ENCODE measurements at regions not wholly inside any gene's neighbourhood (a gene's known extent, or its start where the extent isn't known, plus 50 kb on each side); places are given as distances from the start of the nearest gene placed in this dataset.

DNA sequence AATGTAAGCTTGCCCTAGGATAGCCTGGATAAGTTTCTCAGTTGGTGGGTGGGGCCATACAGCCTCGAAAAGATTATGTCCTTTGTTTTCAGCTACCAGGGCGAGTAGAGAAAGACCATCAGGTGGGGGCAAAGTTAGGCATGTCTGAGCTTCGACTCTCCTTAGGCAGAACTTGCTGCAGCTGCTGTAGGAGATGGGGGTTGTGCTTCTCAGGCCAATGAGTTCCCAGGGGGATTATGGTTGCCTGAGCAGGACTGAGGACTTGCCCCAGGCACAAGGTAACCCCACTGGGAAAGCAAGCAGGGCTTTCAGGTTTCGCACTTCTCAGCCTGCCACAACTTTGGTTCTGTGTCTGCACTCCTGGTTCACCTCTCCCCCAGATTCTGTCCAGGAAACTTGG lies 173.4 kb upstream of the SESN3 start:
- WGBS (ENCODE audit: insufficient coverage), result 81% methylated on average over 4 of the region's 4 CpGs
- H3K4me3 ChIP-seq (ENCODE audit: low read length), result no peak overlapping the region
- DNase-seq, result no peak
- intact Hi-C loops (cut with micrococcal nuclease), result no loop called here
- H3K27me3 Mint-ChIP-seq (ENCODE audit: low read depth in 2 of 2), result peaks cover 0 to 8% of the 10 kb centered on the region in 2 donors
- H3K27ac Mint-ChIP-seq, result no peak overlapping the region
- ATAC-seq, result no peak
- H3K27ac ChIP-seq (ENCODE audit: low read length), result no peak overlapping the region
- no peak overlapping the region for H3K4me3 Mint-ChIP-seq
- no peaks in the 10 kb centered on the region for H3K36me3 Mint-ChIP-seq
- peaks cover 0 to 2% of the 10 kb centered on the region in 2 donors for H3K9me3 Mint-ChIP-seq
- no peaks in the 10 kb centered on the region for H3K4me1 ChIP-seq (ENCODE audit: control insufficient read depth, insufficient read depth, low read length)
- no peaks in the 10 kb centered on the region for H3K27me3 ChIP-seq (ENCODE audit: control insufficient read depth, insufficient read depth, low read length)
- H3K9me3 ChIP-seq (ENCODE audit: control insufficient read depth, insufficient read depth, low read length), result no peaks in the 10 kb centered on the region
- TF ChIP-seq, protein P1, sequence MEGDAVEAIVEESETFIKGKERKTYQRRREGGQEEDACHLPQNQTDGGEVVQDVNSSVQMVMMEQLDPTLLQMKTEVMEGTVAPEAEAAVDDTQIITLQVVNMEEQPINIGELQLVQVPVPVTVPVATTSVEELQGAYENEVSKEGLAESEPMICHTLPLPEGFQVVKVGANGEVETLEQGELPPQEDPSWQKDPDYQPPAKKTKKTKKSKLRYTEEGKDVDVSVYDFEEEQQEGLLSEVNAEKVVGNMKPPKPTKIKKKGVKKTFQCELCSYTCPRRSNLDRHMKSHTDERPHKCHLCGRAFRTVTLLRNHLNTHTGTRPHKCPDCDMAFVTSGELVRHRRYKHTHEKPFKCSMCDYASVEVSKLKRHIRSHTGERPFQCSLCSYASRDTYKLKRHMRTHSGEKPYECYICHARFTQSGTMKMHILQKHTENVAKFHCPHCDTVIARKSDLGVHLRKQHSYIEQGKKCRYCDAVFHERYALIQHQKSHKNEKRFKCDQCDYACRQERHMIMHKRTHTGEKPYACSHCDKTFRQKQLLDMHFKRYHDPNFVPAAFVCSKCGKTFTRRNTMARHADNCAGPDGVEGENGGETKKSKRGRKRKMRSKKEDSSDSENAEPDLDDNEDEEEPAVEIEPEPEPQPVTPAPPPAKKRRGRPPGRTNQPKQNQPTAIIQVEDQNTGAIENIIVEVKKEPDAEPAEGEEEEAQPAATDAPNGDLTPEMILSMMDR (IDR thresholded peaks at IDR 0.05), result no peak
- H3K4me1 Mint-ChIP-seq, result no peaks in the 10 kb centered on the region
- no peaks in the 10 kb centered on the region for H3K36me3 ChIP-seq (ENCODE audit: control insufficient read depth, insufficient read depth, low read length)

DNA sequence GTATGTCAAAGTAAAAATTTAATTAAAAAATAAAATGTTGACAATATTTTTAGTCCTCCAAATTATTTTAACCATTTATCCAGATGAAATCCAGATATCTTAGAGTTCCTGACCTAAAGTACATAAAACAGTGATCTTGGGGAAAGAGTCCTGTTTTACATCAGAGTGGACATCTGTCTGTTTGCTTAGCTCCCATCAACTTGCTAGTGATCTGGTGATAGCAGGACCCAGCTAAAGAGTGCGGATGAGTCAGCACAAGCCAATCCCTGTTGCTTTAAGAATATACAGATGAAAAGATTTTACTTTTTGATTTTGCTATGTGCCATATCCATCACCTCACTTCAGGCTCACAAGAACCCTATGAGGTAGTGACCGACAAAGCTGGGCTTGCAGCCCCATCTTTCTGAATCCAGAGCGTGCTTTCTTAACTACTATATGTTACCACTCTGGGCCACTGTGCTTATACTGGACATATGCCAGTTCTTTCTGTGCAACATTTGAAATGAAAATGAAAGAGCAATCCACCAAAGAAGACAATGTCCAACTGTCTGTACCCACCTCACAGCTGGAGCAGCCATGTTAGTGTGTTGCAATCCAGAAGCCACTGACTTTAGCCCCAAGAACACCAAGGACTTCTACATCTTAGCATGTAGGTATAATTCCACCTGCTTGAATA lies 167.6 kb upstream of the SESN3 start:
- Mint-ChIP-seq H3K4me3 (no peak overlapping the region), H3K27ac (no peak overlapping the region)
- WGBS (ENCODE audit: insufficient coverage), result 98% methylated on average over 2 of the region's 3 CpGs

DNA sequence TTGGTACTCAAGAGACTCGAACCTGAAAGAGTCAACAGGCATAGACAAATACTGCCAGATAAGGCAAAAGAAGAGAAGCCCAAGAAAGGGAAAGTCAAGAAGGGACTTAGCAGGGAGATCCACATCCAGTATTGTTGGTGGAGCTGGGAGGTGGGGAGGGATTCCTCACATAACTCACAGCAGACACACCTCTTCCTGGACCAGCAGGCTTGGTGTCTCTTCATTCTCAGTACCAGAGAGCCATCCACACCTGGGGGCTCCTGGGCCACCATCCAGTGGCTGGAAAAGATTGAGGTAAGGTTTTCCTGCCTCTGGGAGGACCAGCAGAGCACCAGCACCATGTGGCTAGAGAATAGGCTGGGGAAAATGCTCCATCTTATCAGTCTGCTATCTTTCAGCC lies 161.6 kb upstream of the SESN3 start:
- TF ChIP-seq, protein P1 (IDR thresholded peaks at IDR 0.05), result no peak
- Histone ChIP-seq H3K4me1 (ENCODE audit: control insufficient read depth, insufficient read depth, low read length) (no peaks in the 10 kb centered on the region), H3K27ac (ENCODE audit: low read length) (no peak overlapping the region), H3K9me3 (ENCODE audit: control insufficient read depth, insufficient read depth, low read length) (no peaks in the 10 kb centered on the region), H3K27me3 (ENCODE audit: control insufficient read depth, insufficient read depth, low read length) (no peaks in the 10 kb centered on the region), H3K4me3 (ENCODE audit: low read length) (no peak overlapping the region), H3K36me3 (ENCODE audit: control insufficient read depth, insufficient read depth, low read length) (no peaks in the 10 kb centered on the region)
- Mint-ChIP-seq H3K4me1 (no peaks in the 10 kb centered on the region), H3K27ac (no peak overlapping the region), H3K9me3 (no peaks in the 10 kb centered on the region), H3K36me3 (peaks cover 10% of the 10 kb centered on the region), H3K4me3 (no peak overlapping the region), H3K27me3 (ENCODE audit: low read depth in 2 of 2) (no peaks in the 10 kb centered on the region)
- ATAC-seq (no peak), DNase-seq (no peak)
- 79% methylated on average over 1 of the region's 1 CpG for WGBS (ENCODE audit: insufficient coverage)
- intact Hi-C loops (cut with micrococcal nuclease), result no loop called here

More for the DNA sequence above, 167.6 kb upstream of the SESN3 start:
- H3K36me3 Mint-ChIP-seq, result peaks cover 10% of the 10 kb centered on the region
- intact Hi-C loops (cut with micrococcal nuclease), result no loop called here
- no peaks in the 10 kb centered on the region for H3K4me1 Mint-ChIP-seq
- no peak for ATAC-seq
- Histone ChIP-seq H3K27ac (ENCODE audit: low read length) (no peak overlapping the region), H3K36me3 (ENCODE audit: control insufficient read depth, insufficient read depth, low read length) (no peaks in the 10 kb centered on the region), H3K9me3 (ENCODE audit: control insufficient read depth, insufficient read depth, low read length) (no peaks in the 10 kb centered on the region), H3K27me3 (ENCODE audit: control insufficient read depth, insufficient read depth, low read length) (no peaks in the 10 kb centered on the region), H3K4me3 (ENCODE audit: low read length) (no peak overlapping the region), H3K4me1 (ENCODE audit: control insufficient read depth, insufficient read depth, low read length) (no peaks in the 10 kb centered on the region)
- H3K27me3 Mint-ChIP-seq (ENCODE audit: low read depth in 2 of 2), result peaks cover 0 to 4% of the 10 kb centered on the region in 2 donors
- H3K9me3 Mint-ChIP-seq, result no peaks in the 10 kb centered on the region
- TF ChIP-seq, protein P1 (IDR thresholded peaks at IDR 0.05), result no peak
- no peak for DNase-seq

- no peak overlapping the region for H3K27ac ChIP-seq (ENCODE audit: low read length)
- H3K36me3 ChIP-seq (ENCODE audit: control insufficient read depth, insufficient read depth, low read length), result no peaks in the 10 kb centered on the region
- H3K9me3 ChIP-seq (ENCODE audit: control insufficient read depth, insufficient read depth, low read length), result no peaks in the 10 kb centered on the region
- H3K27ac Mint-ChIP-seq, result no peak overlapping the region
- TF ChIP-seq, protein P1 (IDR thresholded peaks at IDR 0.05), result no peak
- no peak overlapping the region for H3K4me3 Mint-ChIP-seq
- ATAC-seq, result no peak
- no peaks in the 10 kb centered on the region for H3K27me3 ChIP-seq (ENCODE audit: control insufficient read depth, insufficient read depth, low read length)
- DNase-seq, result no peak
- no peaks in the 10 kb centered on the region for H3K4me1 Mint-ChIP-seq
- intact Hi-C loops (cut with micrococcal nuclease), result no loop called here
- WGBS (ENCODE audit: insufficient coverage), result 100% methylated on average over 1 of the region's 1 CpG
- no peaks in the 10 kb centered on the region for H3K9me3 Mint-ChIP-seq
- H3K4me3 ChIP-seq (ENCODE audit: low read length), result no peak overlapping the region
- H3K4me1 ChIP-seq (ENCODE audit: control insufficient read depth, insufficient read depth, low read length), result no peaks in the 10 kb centered on the region
- H3K27me3 Mint-ChIP-seq (ENCODE audit: low read depth in 2 of 2), result no peaks in the 10 kb centered on the region
- no peaks in the 10 kb centered on the region for H3K36me3 Mint-ChIP-seq
Measured at GRCh38 chr11:95389427-95389826, 158.4 kb upstream of the SESN3 start.
